HG03025 (cell line): ENCODE measurements at regions not wholly inside any gene's neighbourhood (a gene's known extent, or its start where the extent isn't known, plus 50 kb on each side); places are given as distances from the start of the nearest gene placed in this dataset.
"Not testable (repeated sequence)": the region's sequence is repeated elsewhere in the genome, so short reads cannot be mapped to it uniquely, and the experiment has no call there.

Experiments used
- ATAC-seq: cut with Tn5 transposase; IDR thresholded peaks from one replicate; pipeline ENCODE4 v1.9.1; 2021; ENCODE audit warnings: mild to moderate bottlenecking, moderate library complexity; ENCODE audit not compliant: unreplicated experiment, low FRiP score

DNA sequence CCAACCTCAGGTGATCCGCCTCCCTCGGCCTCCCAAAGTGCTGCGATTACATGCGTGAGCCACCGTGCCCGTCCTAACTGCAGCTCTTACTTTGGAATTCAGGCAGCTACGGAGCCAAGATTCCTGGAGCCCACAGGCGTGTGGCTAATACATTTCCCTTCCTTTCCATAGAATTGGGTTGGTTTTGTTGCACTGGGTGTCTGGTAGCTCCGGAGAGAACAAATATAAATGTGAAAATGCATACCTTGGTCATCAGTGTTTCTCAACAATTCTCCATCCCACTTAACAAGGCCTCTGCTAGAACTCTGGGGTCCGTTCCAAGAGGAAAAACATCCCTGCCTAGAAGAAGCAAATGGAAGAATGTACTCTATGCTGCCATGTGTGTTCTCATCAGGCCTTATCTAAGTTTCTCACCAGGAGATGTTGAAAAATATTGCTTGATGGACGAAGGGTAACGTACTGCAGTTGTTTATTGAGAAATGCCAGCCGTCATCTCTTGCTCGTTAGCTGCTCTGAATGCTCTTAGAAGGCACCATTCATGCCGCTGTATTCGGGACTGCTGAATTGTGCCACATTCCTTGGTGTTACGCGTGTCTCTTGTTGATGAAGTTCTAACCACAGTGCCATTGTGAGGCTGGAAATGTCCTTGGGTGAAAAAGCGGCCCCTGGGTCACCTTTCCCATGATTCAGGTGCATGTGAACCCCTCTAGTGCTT, 50.5 kb upstream of the CD99 start:
- no peak for ATAC-seq

DNA sequence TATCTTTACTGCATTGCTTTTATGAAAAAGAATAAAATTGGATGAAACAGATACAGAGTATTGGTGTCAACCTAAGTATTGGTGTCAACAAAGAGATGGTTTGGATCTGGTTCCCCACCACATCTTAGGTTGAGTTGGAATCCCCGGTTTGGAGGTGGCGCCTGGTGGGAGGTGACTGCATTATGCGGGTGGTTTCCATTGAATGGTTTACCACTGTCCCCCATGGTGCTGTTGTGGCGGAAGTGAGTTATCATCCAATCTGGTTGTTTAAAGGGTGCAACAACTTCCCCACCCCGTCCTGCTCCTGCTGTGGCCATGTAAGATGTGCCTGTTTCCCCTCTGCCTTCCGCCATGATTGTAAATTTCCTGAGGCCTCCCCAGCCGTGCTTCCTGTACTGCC, 52.8 kb upstream of the CD99 start:
- no peak for ATAC-seq

DNA sequence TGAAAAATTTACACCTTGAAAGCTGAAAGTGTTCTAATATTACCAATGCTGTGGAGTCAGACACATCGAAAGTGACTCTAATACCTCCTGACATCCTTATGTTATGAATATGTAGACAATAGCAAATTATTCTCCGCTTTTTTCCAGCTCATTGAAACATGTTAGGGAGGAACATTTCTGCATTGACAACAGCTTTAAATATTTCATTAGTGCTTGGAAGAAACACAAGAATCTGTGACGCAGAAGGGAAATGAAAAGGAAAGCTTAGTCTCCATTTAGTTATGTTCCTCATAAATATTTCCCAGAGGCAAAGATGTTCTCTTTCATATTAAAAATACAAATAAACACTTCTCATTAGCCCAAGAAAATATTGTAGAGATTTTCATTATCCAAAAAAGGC, 55.8 kb upstream of the CD99 start:
- no peak for ATAC-seq

DNA sequence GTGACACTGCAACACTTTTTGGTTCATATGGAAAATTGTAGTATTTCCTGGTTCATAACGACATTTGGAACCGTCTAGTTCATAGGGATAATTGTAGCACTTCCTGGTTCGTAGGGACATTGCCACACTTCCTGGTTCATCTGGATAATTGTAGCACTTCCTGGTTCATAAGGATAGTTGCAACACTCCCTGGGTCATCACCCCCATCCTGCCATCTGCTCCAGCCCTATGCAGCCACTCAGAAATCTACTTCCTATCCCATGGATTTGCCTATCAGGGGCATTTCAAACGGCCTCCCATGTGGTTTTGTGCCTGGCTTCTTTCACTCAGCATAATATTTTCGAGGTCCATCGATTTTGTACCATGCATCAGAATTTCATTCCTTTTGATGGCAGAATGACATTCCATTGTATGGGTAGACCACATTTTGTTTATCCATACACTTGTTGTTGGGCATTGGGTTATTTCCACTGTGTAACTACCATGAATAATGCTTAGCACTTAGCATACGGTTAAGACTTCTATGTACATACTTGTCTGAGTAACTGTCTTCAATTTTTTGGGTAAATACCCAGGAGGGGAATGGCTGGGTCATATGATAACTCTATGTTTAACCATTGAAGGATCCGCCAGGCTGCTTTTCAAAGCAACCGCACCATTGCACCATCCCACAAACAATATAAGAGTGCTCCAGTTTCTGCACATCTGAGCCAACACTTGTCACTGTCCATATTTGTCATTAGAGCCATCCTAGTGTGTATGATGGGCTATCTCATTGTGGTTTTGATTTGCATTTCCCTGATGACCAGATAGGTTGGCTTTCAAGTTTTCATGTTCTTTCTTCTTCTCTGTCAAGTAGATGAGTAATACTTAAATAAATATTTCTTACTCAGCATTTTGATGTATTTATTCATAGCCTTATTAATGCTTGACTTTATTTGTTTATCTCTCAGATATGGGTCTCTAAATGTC, 58.3 kb upstream of the CD99 start:
- ATAC-seq, result no peak

DNA sequence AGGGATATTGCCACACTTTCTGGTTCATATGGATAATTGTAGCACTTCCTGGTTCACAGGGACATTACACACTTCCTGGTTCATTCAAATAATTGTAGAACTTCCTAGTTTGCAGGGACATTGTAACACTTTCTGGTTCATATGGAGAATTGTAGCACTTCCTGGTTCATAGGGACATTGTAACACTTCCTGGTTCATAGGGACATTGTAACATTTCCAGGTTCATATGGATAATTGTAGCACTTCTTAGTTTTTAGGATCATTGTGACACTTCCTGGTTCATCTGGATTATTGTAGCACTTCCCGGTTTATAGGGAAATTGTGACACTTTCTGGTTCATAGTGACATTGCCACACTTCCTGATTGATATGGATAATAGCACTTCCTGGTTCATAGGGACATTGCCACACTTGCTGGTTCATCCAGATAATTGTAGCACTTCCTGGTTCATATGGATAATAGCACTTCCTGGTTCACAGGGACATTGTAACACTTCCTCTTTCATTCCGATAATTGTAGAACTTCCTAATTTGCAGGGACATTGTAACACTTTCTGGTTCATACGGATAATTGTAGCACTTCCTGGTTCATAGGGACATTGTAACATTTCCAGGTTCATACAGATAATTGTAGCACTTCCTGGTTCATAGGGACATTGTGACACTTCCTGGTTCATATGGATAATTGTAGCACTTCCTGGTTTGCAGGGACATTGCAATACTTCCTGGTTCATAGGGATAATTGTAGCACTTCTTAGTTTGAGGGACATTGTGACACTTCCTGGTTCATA, 59.2 kb upstream of the CD99 start:
- no peak for ATAC-seq

DNA sequence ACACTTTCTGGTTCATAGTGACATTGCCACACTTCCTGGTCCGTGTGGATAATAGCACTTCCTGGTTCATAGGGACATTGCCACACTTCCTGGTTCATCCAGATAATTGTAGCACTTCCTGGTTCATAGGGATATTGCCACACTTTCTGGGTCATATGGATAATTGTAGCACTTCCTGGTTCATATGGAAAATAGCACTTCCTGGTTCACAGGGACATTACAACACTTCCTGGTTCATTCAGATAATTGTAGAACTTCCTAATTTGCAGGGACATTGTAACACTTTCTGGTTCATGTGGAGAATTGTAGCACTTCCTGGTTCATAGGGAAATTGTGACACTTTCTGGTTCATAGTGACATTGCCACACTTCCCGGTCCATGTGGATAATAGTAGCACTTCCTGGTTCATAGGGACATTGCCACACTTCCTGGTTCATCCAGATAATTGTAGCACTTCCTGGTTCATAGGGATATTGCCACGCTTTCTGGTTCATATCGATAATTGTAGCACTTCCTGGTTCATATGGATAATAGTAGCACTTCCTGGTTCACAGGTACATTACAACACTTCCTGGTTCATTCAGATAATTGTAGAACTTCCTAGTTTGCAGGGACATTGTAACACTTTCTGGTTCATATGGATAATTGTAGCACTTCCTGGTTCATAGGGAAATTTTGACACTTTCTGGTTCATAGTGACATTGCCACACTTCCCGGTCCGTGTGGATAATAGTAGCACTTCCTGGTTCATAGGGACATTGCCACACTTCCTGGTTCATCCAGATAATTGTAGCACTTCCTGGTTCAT, 60.0 kb upstream of the CD99 start:
- not testable (repeated sequence) for ATAC-seq

DNA sequence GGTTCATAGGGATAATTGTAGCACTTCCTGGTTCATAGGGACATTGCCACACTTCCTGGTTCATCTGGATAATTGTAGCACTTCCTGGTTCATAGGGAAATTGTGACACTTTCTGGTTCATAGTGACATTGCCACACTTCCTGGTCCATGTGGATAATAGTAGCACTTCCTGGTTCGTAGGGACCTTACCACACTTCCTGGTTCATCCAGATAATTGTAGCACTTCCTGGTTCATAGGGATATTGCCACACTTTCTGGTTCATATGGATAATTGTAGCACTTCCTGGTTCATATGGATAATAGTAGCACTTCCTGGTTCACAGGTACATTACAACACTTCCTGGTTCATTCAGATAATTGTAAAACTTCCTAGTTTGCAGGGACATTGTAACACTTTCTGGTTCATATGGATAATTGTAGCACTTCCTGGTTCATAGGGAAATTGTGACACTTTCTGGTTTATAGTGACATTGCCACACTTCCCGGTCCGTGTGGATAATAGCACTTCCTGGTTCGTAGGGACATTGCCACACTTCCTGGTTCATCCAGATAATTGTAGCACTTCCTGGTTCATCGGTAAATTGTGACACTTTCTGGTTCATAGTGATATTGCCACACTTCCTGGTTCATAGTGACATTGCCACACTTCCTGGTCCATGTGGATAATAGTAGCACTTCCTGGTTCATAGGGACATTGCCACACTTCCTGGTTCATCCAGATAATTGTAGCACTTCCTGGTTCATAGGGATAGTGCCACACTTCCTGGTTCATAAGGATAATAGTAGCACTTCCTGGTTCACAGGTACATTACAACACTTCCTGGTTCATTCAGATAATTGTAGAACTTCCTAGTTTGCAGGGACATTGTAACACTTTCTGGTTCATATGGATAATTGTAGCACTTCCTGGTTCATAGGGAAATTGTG, 60.8 kb upstream of the CD99 start:
- not testable (repeated sequence) for ATAC-seq

DNA sequence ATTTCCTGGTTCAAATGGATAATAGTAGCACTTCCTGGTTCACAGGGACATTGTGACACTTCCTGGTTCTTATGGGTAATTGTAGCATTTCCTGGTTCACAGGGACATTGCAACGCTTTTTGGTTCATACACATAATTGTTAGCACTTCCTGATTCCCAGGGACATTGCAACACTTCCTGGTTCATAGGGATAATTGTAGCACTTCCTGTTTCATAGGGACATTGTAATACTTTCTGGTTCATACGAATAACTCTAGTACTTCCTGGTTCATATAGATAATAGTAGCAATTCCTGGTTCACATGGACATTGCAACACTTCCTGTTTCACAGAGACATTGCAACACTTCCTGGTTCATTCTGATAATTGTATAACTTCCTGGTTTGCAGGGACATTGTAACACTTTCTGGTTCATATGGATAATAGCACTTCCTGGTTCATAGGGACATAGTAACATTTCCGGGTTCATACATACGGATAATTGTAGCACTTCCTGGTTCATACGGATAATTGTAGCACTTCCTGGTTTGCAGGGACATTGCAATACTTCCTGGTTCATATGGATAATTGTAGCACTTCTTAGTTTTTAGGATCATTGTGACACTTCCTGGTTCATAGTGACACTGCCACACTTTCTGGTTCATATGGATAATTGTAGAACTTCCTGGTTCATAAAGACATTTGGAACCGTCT, 61.6 kb upstream of the CD99 start:
- ATAC-seq, result no peak

DNA sequence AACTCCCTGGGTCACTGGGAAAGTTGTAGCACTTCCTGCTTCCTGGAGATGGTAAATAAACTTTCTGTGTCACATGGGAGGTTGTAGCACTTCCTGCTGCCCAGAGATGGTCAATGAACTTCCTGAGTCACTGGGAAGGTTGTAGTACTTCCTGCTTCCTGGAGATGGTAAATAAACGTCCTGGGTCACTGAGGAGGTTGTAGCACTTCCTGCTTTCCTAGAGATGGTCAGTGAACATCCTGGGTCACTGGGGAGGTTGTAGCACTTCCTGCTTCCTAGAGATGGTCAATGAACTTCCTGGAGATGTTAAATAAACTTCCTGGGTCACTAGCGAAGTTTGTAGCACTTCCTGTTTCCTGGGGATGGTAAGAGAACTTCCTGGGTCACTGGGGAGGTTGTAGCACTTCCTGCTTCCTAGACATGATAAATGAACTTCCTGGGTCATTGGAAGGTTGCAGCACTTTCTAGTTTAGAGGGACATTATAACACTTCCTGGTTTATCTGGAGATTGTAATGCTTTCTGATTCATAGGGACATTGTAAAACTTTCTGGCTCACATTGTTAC, 62.3 kb upstream of the CD99 start:
- no peak for ATAC-seq

DNA sequence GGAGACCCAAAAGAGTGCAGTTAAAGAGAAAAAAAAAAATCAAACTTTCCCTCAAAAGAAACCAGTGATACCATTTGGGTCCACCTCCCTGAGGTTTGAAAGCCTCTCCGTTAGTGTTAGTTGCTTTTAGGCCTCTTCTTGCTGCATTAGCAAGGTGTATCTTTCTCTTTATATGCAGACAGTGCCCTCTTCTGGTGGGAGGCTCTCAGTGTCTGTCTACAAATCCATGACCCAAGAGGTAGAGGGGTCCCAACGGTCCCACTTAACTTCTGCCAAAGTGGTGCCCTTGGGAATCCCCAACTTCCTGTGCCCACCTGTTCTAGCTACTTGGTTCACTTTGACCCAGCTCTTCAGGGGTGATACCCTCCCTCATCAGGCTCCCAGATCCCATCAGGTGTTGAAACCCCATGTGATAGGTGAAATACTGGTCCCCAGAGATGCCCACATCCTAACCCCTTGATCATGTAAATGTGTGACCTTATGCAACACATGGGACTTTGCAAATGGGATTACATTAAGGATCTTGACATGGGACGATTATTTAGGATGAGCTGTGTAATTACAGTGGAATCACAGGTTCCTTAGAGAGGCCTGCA, 63.7 kb upstream of the CD99 start:
- peak; percentile 67 for ATAC-seq

DNA sequence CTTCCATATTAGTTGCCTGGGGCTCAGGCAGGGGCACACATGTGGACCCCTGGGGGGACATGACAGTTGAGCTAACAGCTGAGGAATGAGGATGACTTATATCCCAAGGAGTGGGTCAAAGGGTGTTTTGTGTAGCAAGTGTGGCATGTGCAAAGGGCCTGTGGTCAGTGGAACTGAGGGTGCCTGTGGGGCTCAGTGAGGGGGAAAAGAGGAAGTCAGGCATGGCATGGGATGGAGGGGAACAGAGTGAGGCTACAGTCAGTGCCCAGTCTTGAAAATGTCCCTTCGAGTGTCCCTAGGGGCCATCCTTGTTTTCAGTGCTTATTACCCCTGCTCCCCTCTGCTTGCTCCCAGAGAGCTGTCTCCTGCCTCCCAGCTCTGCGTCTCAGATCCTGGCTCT, 64.3 kb upstream of the CD99 start:
- ATAC-seq, result no peak

DNA sequence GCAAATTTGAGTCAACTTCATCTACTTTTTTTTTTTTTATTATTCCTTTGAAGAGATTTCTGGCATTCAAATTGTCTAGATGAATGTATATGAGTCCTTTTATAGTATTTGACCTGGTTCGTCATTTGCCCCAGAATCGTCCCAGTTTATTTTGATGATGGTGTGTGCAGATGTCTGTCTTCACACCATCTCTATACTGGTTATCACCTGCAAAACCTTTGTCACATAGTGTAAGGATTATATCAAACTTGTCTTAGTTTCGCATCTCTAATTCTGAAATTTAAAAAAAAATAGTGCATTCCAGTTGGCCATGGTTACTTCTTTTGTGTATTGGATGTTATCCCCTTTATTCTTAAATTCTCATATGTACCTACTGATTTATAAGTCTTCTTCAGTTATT, 70.5 kb upstream of the CD99 start:
- ATAC-seq, result no peak

DNA sequence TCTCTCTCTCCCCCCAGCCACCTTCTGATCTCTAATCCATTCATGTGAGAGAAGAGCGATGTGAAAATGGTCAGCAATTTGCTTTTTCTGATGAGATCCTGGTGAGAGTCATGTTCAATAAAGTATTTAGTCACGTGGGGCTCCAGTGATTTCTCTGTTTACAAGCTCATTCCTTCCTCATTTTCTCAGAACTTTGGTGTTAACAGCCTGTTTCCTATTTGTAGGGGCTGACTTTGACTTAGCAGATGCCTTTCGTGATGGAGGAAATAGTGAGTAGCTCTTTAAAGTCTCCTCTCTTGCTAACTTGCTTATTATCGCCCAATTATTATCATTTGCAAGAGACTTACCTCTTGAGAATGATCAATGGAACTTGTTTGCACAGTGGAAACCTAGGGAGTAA, 72.6 kb upstream of the CD99 start:
- ATAC-seq, result no peak

DNA sequence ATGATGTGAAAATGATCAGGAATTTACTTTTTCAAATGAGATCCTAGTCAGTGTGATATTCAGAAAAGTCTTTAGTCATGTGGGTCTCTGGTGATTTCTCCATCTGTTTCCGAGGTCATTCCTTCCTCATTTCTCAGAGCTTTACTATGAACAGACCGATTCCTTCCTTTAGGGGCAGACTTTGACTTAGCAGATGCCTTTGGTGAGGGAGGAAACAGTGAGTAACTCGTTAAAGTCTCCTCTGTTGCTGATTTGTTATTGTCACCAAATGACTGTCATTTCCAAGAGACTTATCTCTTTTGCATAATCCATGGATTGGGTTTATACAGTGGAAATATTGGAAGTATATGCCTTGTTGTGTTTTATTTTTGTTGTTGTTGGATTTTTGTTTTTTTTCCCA, 76.2 kb upstream of the CD99 start:
- ATAC-seq, result no peak

DNA sequence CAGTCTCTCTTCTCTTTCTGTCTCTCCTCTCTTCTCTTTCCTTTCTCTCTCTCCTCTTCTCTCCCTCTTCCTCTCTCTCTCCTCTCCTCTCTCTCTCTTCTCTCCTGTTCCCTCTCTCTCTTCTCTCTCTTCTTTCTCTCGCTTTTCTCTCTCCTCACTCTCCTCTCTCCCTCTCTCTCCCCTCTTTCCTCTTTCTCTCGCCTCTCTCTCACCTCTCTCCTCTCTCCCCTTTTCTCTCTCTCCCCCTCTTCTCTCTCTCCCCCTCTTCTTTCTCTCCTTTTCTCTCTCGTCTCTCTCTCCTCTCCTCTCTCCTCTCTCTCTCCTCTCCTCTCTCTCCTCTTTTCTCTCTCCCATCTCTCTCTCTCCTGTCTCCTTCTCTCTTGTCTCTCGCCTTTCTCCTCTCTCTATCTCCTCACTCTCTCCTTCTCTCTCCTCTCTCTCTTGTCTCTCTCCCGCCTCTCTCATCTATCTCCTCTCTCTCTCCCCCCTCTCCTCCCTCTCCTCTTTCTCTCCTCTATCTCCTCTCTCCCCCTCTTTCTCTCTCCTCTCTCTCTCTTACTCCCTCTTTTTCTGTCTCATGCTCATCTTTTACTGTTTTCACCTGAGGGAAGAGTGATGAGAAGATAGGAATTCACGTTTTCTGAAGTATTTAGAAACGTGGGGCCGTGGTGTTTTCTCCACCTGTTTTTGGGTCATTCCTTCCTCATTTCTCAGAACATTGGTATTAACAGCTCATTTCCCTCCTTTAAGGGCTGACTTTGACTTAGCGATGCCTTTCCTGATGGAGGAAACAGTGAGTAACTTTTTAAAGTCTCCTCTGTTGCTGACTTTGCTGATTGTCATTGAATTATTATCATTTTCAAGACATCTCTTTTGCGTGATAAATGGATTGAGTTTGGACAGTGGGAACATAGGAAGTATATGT, 80.6 kb upstream of the CD99 start:
- ATAC-seq, result no peak

DNA sequence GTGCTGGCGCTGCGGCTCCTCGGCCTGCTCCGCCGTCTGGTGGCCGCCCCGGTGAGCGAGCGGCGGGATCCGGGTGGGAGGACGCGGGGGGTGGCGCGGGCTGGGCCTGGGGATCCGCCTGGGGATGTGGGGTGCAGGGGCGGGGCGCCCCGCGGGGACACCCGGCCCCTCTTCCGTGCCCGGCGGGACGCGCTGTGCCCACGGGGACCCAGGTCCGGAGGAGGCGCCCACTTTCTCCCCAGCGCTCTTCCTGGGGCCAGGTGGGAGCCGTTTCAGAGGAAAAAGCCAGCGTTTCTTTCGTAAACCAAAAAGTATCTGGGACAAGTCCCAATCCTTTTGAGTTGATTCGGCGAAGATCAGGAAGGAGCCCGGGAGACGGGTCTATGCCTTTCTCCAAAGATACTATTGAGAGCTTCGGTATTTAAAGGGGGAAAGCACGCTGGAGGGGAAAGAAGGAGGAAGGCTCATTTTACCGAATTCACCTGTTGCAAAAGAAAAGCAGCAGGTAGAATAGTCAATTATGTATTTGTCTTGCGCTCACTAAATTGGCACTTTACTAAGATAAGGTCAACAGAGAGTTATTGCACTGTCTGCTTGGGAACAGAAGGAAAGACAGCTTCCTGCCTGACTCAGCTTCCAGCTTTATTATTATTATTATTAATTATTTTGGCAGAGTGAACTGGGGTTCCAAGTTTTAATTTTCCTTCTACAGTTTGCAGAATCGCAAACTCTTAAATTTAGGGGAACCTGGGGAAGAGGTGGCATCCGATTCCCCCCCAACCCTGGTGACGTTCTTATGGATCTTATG, 81.5 kb upstream of the CD99 start:
- ATAC-seq, result peak; percentile 33
